BJ (cell line): ENCODE measurements at regions not wholly inside any gene's neighbourhood (a gene's known extent, or its start where the extent isn't known, plus 50 kb on each side); places are given as distances from the start of the nearest gene placed in this dataset.

Experiments used
- CTCF ChIA-PET: fragments of 350-600 bp; formaldehyde crosslinking; extraction: SDS; loops from one replicate; lab custom pipeline; 2021; ENCODE audit warnings: antibody characterized with exemption, inconsistent platforms; lab: Yijun Ruan, JAX
- POLR2A ChIA-PET: fragments of 300-600 bp; sonication (Branson Sonifier 250); formaldehyde crosslinking; extraction: SDS; loops from one replicate; lab custom pipeline; 2021; ENCODE audit warnings: antibody characterized with exemption; lab: Charles Lee
- DNase-seq: peaks from one replicate; pipeline ENCODE4 v3.0.0-alpha.2; 2011; ENCODE audit warnings: low read depth
- H3K27me3 ChIP-seq: 2 replicates; pipeline ENCODE4 v1.6.0; 2011; ENCODE audit warnings: low read length; ENCODE audit not compliant: control insufficient read depth, insufficient read depth
- H3K36me3 ChIP-seq: 2 replicates; pipeline ENCODE4 v1.5.1; 2011; ENCODE audit warnings: low read length; ENCODE audit not compliant: control insufficient read depth, insufficient read depth
- H3K4me3 ChIP-seq: 2 replicates; pipeline ENCODE4 v1.5.1; 2011; ENCODE audit warnings: low read depth, mild to moderate bottlenecking, control low read depth, low read length
- TF ChIP-seq, protein P1 (sequence below): IDR thresholded peaks from 2 replicates; pipeline ENCODE4 v1.5.1; 2011; ENCODE audit warnings: low read depth, mild to moderate bottlenecking, control low read depth, inconsistent platforms, low read length, moderate library complexity; ENCODE audit not compliant: insufficient read depth

- Histone ChIP-seq H3K4me3 (no peak overlapping the region), H3K27me3 (no peaks in the 10 kb centered on the region), H3K36me3 (no peaks in the 10 kb centered on the region)
- ChIA-PET POLR2A (no interaction called here), CTCF (interaction anchor here (0.7 kb wide), 1 partner anchor 28 kb away, joined by 4 read pairs; no protein-coding TSS in a partner anchor)
- DNase-seq = no peak
- TF ChIP-seq, protein P1, sequence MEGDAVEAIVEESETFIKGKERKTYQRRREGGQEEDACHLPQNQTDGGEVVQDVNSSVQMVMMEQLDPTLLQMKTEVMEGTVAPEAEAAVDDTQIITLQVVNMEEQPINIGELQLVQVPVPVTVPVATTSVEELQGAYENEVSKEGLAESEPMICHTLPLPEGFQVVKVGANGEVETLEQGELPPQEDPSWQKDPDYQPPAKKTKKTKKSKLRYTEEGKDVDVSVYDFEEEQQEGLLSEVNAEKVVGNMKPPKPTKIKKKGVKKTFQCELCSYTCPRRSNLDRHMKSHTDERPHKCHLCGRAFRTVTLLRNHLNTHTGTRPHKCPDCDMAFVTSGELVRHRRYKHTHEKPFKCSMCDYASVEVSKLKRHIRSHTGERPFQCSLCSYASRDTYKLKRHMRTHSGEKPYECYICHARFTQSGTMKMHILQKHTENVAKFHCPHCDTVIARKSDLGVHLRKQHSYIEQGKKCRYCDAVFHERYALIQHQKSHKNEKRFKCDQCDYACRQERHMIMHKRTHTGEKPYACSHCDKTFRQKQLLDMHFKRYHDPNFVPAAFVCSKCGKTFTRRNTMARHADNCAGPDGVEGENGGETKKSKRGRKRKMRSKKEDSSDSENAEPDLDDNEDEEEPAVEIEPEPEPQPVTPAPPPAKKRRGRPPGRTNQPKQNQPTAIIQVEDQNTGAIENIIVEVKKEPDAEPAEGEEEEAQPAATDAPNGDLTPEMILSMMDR = no peak
Measured at GRCh38 chr3:144229330-144229729, 257.7 kb downstream of the DIPK2A start.

- H3K27me3 ChIP-seq = no peaks in the 10 kb centered on the region
- no peaks in the 10 kb centered on the region for H3K36me3 ChIP-seq
- ChIA-PET POLR2A (no interaction called here), CTCF (no interaction called here)
- DNase-seq = no peak
- TF ChIP-seq, protein P1 = no peak
- no peak overlapping the region for H3K4me3 ChIP-seq
Measured at GRCh38 chr3:144229953-144230352, 258.3 kb downstream of the DIPK2A start.

DNA sequence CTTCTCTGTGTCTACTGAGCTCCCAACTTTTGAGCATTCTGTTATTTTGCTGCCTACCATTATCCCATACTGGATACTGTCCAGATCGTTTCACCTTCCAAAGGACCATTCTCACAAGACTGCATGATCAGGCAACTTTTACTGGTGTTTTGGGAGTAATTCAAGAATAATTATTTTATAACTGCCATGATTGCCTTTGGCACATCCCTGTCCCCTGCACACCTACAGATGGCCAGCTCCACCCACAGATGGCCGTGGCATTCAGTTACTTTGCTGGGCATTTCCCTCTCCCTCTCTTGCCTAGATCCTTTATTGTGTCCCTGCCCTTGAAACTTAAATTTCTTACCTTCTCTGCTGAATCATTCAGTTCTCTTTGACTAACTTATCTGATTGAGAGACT, 263.9 kb downstream of the DIPK2A start:
- no peak for DNase-seq
- ChIA-PET POLR2A (no interaction called here), CTCF (no interaction called here)
- TF ChIP-seq, protein P1 = no peak
- no peak overlapping the region for H3K4me3 ChIP-seq
- no peaks in the 10 kb centered on the region for H3K36me3 ChIP-seq
- H3K27me3 ChIP-seq = no peaks in the 10 kb centered on the region

DNA sequence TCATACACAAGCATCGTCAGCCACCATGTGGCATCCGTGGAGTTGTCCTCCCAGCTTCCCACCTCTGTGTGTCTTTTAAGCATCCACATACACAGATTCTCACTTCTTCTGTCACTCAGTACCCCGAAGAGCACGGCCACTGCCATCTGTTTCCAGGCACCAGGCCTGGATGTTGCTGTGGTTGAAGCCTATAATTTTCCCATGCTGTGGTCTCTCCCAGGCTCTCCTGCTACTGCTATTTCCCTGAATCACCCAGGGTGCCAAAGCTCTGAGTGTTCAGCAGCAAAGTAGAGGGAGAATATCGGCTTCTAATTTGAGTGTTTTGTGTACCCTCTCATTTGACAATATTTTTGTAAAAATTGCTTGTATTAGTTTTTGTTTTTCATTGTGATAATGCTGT, 265.7 kb downstream of the DIPK2A start:
- DNase-seq = no peak
- no peak overlapping the region for H3K4me3 ChIP-seq
- H3K27me3 ChIP-seq = no peaks in the 10 kb centered on the region
- TF ChIP-seq, protein P1 = no peak
- no peaks in the 10 kb centered on the region for H3K36me3 ChIP-seq
- POLR2A ChIA-PET = no interaction called here
- CTCF ChIA-PET = no interaction called here

- TF ChIP-seq, protein P1 = no peak
- Histone ChIP-seq H3K4me3 (no peak overlapping the region), H3K36me3 (no peaks in the 10 kb centered on the region), H3K27me3 (no peaks in the 10 kb centered on the region)
- ChIA-PET CTCF (no interaction called here), POLR2A (no interaction called here)
- DNase-seq = no peak
Measured at GRCh38 chr3:144241404-144241803, 269.8 kb downstream of the DIPK2A start.
